Embryonic facial prominence (tissue), 1 donor: ENCODE measurements at regions not wholly inside any gene's neighbourhood (a gene's known extent, or its start where the extent isn't known, plus 50 kb on each side); places are given as distances from the start of the nearest gene placed in this dataset.
"Not testable (repeated sequence)": the region's sequence is repeated elsewhere in the genome, so short reads cannot be mapped to it uniquely, and the experiment has no call there.

Source experiments
- DNase-seq: peaks from one replicate; pipeline ENCODE4 v3.0.0-alpha.2; 2016; ENCODE audit errors: extremely low spot score

DNA sequence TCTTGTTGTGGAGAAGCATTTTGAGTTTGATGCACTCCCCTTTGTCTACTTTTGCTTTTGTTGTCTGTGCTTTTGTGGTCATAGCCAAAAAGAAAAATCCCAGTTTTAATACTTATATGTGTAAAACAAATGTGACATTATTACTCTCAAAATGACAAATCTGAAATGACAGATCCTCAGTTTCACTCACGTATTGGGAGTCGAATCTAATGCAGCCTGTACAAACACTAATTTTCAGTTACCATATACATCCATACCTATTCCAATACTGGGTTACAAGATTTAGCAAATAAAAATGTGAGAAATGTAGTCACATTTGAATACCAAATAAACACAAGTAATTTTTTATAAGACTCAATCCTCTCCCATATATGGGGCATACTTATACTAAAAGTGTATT lies 148.2 kb upstream of the ZNF516 start:
- no peak for DNase-seq

DNA sequence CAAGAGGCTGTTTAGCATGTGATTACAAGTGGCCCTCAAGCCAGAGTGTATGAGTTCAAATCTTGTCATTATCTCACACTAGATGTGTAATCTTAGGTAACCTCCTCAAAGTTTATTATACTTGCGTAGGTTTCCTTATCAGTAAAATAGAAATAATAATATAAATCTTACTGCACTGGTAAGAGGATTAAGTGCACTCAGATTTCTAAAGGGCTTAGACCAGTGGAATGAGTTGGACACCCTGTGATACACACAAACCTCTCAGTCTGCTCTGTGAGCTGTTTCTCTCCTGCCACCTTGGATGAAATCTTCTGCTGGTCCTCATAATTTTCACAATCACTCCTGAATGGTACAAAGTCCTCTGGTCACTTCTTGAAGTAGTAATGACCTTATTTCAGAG lies 145.4 kb upstream of the ZNF516 start:
- DNase-seq, result no peak

DNA sequence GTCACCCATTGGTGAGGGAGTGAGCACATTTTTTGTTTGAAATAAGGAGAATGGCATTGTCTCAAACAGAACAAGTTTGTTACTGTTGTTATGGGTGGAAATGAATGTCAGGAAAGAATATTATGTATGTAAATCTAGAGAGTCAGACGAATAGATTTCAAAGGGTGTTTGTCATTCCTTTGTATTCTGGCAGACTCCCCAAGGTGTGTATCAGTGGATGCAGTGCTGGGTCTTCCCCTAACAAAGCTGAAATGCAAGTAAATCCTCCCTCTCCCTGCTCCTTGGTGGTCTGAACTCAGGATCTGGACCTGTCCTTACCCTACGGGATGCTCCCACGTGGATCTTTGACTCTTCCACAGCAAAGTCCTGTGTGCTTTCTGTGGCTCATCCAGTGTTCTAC lies 139.5 kb upstream of the ZNF516 start:
- DNase-seq, result no peak

DNA sequence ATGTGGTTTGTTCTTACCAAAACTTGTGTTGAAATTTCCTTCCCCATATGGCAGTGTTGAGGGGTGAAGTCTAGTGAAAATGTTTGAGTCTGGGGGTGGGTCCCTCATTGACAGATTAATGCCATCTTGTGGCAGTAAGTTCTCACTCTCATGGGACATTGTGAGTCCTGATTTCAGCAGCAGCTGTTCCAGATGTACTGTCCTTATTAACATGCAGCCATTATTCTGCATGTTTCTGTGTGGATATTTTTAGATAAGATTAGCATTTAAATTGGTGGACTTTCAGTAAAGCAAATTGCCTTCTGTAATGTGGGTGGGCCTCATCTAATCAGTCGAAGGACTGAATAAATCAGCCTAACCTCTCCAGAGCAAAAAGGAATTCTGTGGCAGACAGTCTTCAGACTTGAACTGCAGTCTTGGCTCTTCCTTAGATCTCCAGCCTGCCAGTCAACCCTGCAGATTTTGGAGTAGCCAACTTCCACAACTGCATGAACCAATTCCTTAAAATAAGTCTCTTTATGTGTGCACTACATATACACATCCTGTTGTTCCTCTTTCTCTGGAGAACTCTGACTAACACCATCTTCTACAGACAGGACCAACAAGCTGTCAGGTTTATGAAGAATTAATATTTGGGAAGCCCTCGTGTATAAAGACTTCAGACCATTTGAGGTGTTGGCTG lies 138.7 kb upstream of the ZNF516 start:
- DNase-seq, result no peak

DNA sequence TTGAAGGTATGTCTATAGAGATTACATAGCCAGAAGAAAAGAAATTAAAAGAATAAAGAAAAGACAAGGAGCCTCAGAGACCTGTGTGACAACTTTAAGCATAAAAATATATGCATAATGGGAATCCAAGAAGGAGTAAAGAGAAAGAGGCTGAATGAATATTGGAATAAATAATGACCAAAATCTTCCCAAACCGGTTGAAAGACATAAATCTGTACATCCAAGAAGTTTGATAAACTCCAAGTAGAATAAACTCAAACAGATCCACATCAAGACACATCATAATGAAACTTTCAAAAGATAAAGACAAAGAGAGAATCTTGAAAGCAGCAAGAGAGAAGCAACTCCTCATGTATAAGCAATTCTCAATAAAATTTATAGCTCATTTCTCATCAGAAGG lies 132.4 kb upstream of the ZNF516 start:
- no peak for DNase-seq

DNA sequence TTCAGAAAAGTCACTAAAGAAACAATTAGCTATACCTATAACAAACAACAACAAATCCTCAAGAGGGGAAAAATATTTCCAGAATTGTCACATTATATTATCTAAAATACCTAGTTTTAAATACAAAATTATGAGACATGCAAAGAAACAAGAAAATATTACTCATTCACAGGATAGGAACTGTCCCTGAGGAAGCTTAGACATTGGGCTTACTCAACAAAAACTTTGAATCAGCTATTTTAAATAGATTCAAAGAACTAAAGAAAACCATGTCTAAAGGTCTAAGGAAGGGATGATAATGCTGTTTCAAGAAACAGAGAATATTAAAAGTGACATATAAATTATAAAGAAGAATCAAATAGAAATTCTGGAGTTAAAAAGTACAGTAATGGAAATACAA lies 131.9 kb upstream of the ZNF516 start:
- DNase-seq, result no peak

DNA sequence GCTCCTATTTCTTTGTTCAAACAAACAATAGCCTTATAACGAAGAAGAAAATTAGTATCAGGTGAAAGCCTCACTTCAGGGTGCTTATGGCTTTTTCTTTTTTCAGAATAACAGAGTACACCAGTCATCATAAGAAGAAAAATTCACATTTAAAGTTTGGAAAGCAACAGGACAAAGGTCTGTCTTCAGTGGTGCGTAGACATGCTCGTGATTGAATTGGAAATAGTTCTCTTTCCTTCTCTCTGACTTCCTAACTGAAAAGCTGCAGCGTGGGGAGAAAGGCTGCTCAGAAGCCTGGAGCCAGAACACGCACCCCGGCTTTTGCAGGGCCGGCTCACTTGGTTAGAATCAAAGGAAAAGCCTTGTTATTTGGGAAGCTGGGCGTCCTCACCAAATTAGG lies 127.6 kb upstream of the ZNF516 start:
- DNase-seq, result no peak

DNA sequence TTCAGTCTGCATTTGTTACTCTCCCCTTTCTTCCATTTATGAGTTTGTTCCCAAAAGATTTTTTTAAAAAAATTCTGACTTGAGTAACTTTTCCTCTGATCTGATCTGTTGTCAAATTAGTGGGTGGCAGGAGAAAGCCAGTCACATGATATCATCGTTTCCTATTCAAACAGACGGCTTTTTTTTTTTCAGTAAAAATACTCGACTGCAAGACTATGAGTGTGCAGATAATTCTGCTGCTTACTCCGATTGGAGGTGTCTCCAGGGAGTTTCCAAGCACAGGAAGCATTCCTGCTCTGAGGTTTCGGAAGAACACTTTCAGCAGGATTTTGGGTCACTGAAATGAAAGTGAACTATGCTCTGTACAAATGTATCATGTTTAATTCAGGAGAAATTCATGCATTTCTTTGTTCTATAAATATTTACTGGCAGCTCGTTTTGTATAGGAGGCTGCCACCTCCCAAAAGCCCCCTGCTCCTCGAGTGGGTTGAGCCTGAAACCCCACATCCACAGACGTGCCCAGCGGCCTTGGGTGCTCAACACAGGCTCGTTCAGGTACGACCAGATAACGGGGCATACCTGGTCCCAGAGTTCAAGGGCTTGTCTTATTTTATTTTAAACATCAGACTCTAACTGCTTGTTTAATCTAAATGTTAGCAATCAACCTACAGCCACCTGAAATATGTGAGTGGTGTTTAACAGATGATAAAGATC lies 126.9 kb upstream of the ZNF516 start:
- DNase-seq, result no peak

DNA sequence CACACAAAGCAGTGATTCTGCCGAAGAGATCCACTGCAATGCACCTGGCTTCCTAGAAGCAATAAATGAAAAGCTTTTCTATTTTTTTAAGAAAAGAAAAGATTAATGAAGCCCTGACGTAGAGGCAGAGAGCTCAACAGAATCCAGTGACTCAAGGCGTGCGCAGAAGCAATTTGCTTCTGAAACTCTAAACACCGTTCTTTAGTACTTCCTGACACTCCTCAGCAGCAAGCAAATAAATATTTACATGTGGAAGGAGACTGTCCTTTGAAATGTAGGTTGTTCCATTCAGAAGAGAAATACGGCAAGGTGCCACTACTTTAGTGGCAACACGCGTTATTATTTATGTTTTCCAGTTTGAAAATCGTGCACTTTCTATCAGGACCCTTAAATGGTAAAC lies 126.2 kb upstream of the ZNF516 start:
- no peak for DNase-seq

DNA sequence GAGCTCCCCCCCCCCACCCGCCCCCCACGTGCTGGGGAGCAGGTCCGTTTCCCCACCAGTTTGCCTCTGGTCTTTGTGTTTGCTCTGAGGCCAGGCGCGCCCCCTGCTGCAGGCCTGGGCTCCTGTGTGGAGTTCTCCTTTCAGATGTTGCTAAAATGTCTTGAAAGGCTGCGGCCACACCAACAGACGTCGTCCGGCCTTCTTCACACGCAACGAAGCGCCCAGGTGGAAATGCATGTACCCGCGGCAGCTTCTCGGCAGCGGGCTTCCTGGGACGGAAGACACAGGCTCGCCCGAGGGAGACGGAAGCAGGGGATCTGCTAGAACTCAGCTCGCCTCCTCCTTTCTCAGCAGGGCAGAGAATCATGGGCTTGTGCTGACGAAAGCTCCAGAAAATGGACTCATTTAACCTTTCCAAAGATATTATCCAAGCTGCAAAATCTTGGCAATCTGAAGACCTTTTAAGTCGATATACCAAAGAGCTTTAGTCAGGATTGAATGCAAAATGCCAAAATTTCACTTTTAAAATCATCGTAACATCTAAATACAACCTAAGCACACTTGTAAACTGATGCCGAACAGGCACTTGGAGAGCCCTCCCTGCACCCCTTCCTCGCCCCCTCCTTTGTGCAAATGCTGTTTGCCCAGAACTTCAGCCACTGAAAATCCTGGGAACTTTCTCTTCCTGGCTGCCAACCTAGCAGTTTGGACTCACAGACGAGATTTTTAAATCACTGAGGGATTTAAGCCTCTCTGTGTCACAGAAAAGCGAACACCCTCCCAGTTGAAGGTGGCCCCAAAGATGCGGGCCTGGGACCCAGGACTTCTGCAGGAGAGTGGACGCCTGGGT lies 125.5 kb upstream of the ZNF516 start:
- peak; percentile 67 for DNase-seq

DNA sequence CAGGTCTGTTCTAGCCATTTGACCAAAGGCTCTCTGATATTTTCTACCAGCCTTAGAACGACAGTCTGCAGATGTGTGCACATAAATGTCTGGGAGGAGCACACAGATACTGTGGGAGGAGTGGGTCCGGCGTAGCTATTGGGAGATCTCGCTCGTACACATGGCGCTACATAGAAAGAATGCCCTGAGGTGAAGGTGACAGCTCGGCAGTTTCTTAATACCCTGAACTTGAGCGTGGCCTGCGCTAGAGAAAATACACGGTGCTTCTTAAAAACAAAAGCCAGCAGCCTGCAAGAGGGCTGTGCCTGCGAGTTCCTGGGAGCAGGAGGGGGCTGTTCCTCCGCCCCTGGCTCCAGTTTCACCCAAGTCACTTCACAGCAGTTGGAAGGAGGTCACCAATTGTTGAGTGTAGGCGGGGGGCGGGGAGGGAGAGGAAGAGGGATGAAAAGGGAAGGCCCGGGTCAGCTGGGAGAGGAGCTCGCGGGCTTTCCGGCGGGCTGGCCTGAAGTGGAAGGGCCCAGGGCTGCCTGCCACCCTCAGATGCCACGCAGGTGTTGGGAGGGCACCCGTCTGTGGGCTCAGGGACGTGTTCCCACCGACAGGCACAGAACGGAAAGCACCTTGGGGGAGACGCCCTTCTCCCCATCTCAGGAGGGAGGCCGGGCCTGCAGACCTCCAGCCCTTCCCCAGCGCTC lies 124.7 kb upstream of the ZNF516 start:
- DNase-seq, result peak; percentile 35

DNA sequence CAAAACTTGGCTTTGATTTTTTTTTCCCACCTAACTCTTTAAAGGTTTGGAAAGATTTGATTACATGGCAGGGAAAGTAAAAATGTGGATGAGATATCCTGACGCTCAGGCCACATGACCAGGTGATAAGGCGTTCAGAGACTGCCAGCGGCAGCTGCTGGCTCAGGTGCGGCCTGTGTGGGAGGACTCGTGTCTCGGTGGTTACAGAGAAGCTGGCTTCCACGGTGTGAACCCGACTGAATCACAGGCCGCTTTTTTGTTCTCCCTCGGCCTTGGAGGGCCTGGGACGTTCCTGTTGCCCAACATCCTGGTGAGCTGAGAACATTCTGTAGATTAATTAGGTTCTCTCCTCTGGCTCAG lies 124.2 kb upstream of the ZNF516 start:
- DNase-seq, result no peak

DNA sequence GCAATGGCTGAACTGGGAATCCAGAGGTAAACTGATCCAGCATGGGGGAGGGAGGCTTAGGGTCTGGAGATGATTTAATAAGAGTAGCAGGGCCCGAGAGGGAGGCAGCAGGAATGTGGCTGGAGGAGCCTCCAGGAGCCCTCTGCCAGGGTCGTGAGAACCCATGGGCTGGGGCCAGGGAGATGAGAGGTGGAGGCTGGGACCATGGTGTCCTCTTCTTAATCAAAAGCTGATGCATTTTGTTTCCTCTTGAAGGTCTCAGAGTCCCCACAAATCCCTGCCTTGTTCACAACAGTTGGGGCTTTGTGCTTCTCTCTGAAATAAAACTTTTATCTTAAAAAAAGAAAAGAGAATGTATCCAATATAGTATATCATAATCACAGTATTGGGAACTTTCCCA lies 123.7 kb upstream of the ZNF516 start:
- DNase-seq, result no peak

DNA sequence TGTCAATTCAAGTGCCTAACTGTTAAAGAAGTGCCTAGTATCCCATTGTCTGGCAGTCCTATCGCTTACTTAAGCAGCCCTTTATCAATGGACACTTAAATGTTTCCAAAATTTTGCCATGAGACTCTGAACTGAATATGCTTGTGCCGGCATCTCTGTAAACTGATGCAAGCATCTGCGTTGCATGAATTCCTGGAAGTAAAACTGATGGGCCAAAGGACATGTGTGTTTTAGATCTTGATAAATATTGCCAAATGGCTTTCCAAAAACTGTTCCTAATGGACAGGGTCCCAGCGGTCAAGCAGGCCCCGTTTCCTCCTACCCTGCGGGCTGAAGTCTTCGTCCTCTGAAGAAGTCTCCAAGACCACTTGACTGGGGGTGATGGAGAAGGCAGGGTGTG lies 121.3 kb upstream of the ZNF516 start:
- DNase-seq, result no peak

DNA sequence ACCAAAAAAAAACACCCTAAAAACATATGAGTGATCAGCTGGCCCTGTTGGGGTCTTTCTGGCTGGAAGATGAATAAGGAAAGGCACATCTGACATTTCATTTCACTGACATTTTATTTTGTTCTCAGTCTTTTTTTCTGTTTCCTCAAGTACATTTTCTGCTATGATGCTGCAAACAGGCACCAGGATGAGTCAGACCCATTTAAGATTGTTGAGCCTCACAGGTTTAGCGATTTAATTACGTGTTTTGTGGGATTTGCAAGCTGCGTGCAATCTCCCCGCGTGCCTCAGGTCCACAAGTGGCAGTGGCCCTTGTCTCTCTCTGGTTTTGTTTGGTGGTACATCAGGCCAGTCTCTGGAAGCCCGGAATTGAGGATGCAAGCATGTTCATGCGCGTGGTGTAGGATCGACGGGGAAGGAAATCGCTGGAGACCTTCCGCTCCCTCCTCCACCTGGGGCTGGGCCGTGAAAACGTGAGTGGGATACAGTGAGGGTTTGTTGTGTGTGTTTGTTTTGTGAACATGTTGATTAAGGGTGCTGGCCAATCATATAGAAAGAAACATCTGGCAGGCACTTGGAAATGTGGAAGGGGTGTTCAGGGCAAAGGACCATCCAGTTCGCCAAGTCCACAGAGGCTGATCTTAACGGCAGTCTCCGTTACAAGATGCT lies 120.2 kb upstream of the ZNF516 start:
- DNase-seq, result no peak

DNA sequence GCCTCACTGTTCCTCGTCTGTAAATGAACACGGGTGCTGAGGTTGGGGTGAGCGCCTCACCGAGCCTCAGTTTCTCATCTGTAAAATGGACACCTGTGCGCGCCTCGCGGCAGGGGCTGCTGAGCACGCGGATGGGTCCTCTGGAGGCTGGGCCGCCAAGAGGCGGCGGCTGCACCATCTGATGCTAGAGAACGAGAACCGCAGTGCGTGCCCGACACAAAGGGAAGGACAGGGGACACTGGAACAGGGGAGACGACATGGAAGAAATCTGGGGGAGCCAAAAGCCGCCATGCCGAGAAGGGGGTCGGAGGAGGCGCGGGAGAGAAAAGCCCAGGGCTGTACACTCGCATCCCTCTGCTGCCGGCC lies 118.7 kb upstream of the ZNF516 start:
- no peak for DNase-seq

DNA sequence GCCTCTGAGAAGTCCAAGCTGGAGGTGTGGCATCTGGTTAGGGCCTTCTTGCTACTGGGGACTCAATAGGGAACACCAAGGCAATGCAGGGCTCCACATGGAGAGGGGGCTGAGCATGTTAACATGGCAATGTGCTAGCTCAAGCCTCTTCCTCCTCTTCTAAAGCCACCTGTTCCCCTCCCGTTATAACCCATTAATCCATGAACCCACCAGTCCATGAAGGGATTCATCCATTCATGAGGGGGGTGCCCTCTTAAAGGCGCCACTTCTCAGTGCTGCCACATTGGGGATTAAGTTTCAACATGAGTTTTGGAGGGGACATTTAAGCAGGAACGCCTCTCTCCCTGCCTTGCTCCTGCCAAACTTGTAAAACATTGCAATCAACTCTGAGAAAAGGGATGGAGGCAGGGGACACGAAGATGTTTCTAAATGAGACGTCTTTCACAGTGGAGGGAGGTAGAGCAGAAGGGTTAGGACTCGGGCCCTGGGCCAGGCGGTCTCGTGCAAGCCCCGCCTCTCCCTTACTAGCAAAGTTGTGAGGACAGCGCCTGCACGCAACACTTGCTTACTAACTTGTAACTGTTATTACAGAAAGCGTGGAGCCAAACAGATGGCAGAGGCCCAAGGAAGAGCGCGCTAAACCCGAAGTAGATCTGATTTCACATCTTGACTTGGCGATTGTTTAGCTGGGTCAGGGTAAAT lies 118.2 kb upstream of the ZNF516 start:
- DNase-seq, result no peak

DNA sequence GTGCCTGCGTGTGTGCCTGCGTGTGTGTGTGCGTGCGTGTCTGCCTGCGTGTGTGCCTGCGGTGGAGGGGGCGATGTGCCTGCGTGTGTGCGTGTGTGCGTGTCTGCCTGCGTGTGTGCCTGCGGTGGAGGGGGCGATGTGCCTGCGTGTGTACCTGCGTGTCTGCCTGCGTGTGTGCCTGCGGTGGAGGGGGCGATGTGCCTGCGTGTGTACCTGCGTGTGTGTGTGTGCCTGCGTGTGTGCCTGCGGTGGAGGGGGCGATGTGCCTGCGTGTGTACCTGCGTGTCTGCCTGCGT lies 116.7 kb upstream of the ZNF516 start:
- not testable (repeated sequence) for DNase-seq

DNA sequence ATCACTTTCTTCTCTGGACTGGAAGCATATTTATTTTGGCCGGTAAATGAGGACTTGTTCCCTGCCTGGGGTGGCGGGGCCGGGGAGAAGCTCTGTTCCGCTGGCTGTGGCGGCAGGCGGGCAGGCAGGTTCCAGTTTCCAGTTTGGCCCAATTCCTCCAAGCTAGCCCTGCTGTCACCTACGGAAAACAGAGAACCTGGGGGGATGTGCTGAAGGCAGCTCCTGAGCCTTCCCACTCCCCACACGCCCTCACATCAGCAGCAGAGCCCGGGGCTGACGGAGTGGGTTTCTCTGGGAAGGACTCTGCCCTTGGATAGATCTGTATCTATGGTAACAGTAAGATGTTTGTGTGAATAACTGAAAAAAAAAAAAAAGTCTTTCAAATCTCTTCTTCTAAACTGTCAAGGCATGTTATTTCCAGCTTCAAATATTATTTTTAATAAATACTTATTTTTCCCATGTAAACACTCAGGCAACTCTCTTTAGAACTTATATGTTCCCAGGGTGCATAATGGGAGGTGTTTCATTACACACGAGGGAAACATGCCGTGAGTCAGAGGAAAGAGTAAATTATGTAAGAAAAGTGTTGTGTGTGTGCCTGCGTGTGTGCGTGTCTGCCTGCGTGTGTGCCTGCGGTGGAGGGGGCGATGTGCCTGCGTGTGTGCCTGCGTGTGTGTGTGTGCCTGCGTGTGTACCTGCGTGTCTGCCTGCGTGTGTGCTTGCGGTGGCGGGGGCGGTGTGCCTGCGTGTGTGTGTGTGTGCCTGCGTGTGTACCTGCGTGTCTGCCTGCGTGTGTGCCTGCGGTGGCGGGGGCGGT lies 116.1 kb upstream of the ZNF516 start:
- DNase-seq, result peak; percentile 68

DNA sequence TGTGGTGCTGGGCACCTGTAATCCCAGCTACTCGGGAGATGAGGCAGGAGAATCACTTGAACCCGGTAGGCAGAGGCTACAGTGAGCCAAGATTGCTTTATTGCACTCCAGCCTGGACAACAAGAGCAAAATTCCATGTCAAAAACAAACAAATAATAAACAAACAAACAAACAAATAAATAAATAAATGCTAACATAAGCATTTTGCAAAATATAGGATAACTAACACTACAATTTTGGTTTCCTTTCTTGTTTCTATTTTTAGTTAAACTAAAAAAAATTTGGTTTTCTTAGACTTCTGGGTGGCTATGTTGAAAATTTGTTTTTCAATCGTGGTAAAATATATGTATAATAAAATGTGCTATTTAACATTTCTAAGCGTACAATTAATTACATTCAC lies 115.0 kb upstream of the ZNF516 start:
- no peak for DNase-seq
